HepG2 (cell line): ENCODE measurements at regions not wholly inside any gene's neighbourhood (a gene's known extent, or its start where the extent isn't known, plus 50 kb on each side); places are given as distances from the start of the nearest gene placed in this dataset.
A peak's percentile ranks its signal among the peaks of the same experiment; 100 is the strongest.

ENCODE experiments used
- EP300 ChIP-seq, 3 experiments: sonication (generic) in 1 of 3; formaldehyde crosslinking in 1 of 3; IDR thresholded peaks; 2 replicates each; pipeline versions ENCODE4 v1.5.1 to v1.6.1; 2011 to 2020; ENCODE audit warnings: low read depth in 2 of 3, low read length in 2 of 3, borderline replicate concordance in 1 of 3, improper control_type of control experiment in 1 of 3, mild to moderate bottlenecking in 1 of 3, missing genetic modification reagents in 1 of 3, moderate library complexity in 1 of 3
- ETV6 ChIP-seq: sonication (generic); formaldehyde crosslinking; conservative IDR thresholded peaks from 2 replicates; pipeline ENCODE4 v1.4.0; 2020; ENCODE audit warnings: missing genetic modification reagents
- FLYWCH1 ChIP-seq: sonication (generic); formaldehyde crosslinking; IDR thresholded peaks from 2 replicates; pipeline ENCODE4 v1.8.1; 2023; ENCODE audit warnings: mild to moderate bottlenecking, missing genetic modification reagents
- HMG20A ChIP-seq: IDR thresholded peaks from 2 replicates; pipeline ENCODE4 v1.6.1; 2016; ENCODE audit warnings: borderline replicate concordance
- HOXA9 ChIP-seq: sonication (generic); formaldehyde crosslinking; IDR thresholded peaks from 2 replicates; pipeline ENCODE4 v1.8.1; 2022; ENCODE audit warnings: missing genetic modification reagents, mild to moderate bottlenecking, moderate library complexity, borderline replicate concordance
- KAT2B ChIP-seq: fragments of 150-350 bp; IDR thresholded peaks from 2 replicates; pipeline ENCODE4 v1.6.1; 2014; ENCODE audit warnings: low read depth, low read length, borderline replicate concordance
- KAT8 ChIP-seq: IDR thresholded peaks from 2 replicates; pipeline ENCODE4 v1.6.1; 2016; ENCODE audit warnings: missing genetic modification reagents, missing compliant biosample characterization
- RXRB ChIP-seq: IDR thresholded peaks from 2 replicates; pipeline ENCODE4 v1.6.1; 2016; ENCODE audit warnings: borderline replicate concordance, missing genetic modification reagents, missing compliant biosample characterization
- SKI ChIP-seq: fragments of 450-650 bp; IDR thresholded peaks from one replicate; pipeline ENCODE4 v1.6.1; 2018; ENCODE audit warnings: mild to moderate bottlenecking; ENCODE audit not compliant: partially characterized antibody
- SMARCC2 ChIP-seq: fragments of 450-650 bp; IDR thresholded peaks from 2 replicates; pipeline ENCODE4 v1.6.1; 2017; ENCODE audit warnings: antibody characterized with exemption, mild to moderate bottlenecking
- SNAPC5 ChIP-seq: sonication (generic); formaldehyde crosslinking; IDR thresholded peaks from 2 replicates; pipeline ENCODE4 v1.8.1; 2023; ENCODE audit warnings: mild to moderate bottlenecking, missing genetic modification reagents, borderline replicate concordance
- STAT6 ChIP-seq: sonication (generic); formaldehyde crosslinking; IDR thresholded peaks from 2 replicates; pipeline ENCODE4 v1.4.0; 2020; ENCODE audit warnings: missing genetic modification reagents, mild to moderate bottlenecking, borderline replicate concordance
- THYN1 ChIP-seq: sonication (generic); formaldehyde crosslinking; IDR thresholded peaks from 2 replicates; pipeline ENCODE4 v1.8.1; 2023; ENCODE audit warnings: low read depth, mild to moderate bottlenecking, moderate library complexity, missing genetic modification reagents, borderline replicate concordance
- USF2 ChIP-seq, 2 experiments: sonication (generic) in 1 of 2; formaldehyde crosslinking in 1 of 2; IDR thresholded peaks; 2 replicates each; pipeline versions ENCODE4 v1.5.1 to v1.6.1; 2011 to 2020; ENCODE audit warnings: borderline replicate concordance in 1 of 2, low read depth in 1 of 2, low read length in 1 of 2, mild to moderate bottlenecking in 1 of 2, missing genetic modification reagents in 1 of 2, moderate library complexity in 1 of 2
- ZMYM3 ChIP-seq: sonication (generic); formaldehyde crosslinking; IDR thresholded peaks from 2 replicates; pipeline ENCODE4 v1.5.1; 2020; ENCODE audit warnings: mild to moderate bottlenecking, missing genetic modification reagents
- ZNF367 ChIP-seq: sonication (generic); formaldehyde crosslinking; IDR thresholded peaks from 2 replicates; pipeline ENCODE4 v1.4.0; 2020; ENCODE audit warnings: missing genetic modification reagents, borderline replicate concordance
- ZNF614 ChIP-seq: IDR thresholded peaks from 2 replicates; pipeline ENCODE4 v1.6.1; 2018; ENCODE audit warnings: missing biosample characterization, missing genetic modification reagents, inconsistent platforms, borderline replicate concordance
- ZNF776 ChIP-seq: sonication (generic); formaldehyde crosslinking; IDR thresholded peaks from 2 replicates; pipeline ENCODE4 v1.4.0; 2020; ENCODE audit warnings: mild to moderate bottlenecking, missing genetic modification reagents
- ZNF83 ChIP-seq: sonication (generic); formaldehyde crosslinking; IDR thresholded peaks from 2 replicates; pipeline ENCODE4 v1.4.0; 2020; ENCODE audit warnings: missing genetic modification reagents, mild to moderate bottlenecking, borderline replicate concordance
- ZSCAN31 ChIP-seq: sonication (generic); formaldehyde crosslinking; IDR thresholded peaks from 2 replicates; pipeline ENCODE4 v1.5.0; 2020; ENCODE audit warnings: low read depth, mild to moderate bottlenecking, missing genetic modification reagents
- ZXDC ChIP-seq: sonication (generic); formaldehyde crosslinking; IDR thresholded peaks from 2 replicates; pipeline ENCODE4 v1.5.0; 2020; ENCODE audit warnings: mild to moderate bottlenecking, missing genetic modification reagents

GRCh38 chr12:38124247-38125012 is 192.1 kb upstream of the ALG10B start (continued):
- TF ChIP-seq HMG20A (CRISPR knock-in tag): peak; percentile 84; the same call in 1 of the 2 replicates
- peak in 1 of 2 experiments; percentile 60; a peak in 2 of 4 replicates for TF ChIP-seq EP300 (IDR thresholded peaks at IDR 0.05; ENCODE audit: low read depth in 2 of 2, low read length in 2 of 2)
- 0 out of 2 replicates have a peak, but pooled peaks have one; percentile 13 for TF ChIP-seq EP300 (CRISPR knock-in tag; IDR thresholded peaks at IDR 0.05; ENCODE audit: borderline replicate concordance)
- 0 out of 2 replicates have a peak, but pooled peaks have one; percentile 22 for TF ChIP-seq ZNF614
- no peak for TF ChIP-seq ETV6 (CRISPR knock-in tag)
- TF ChIP-seq ZXDC (CRISPR knock-in tag): no peak
- TF ChIP-seq USF2 (IDR thresholded peaks at IDR 0.05; ENCODE audit: low read depth, low read length): no peak
- no peak for TF ChIP-seq USF2 (CRISPR knock-in tag; IDR thresholded peaks at IDR 0.05; ENCODE audit: borderline replicate concordance)
- no peak for TF ChIP-seq HOXA9 (CRISPR knock-in tag)
- no peak for TF ChIP-seq ZNF367 (CRISPR knock-in tag)
- peak; percentile 38; the same call in 1 of the 2 replicates for TF ChIP-seq ZSCAN31 (CRISPR knock-in tag)
- TF ChIP-seq ZMYM3 (CRISPR knock-in tag): no peak
- no peak for TF ChIP-seq FLYWCH1 (CRISPR knock-in tag)
- no peak for TF ChIP-seq SNAPC5 (CRISPR knock-in tag)
- TF ChIP-seq SMARCC2: no peak
- TF ChIP-seq RXRB (CRISPR knock-in tag): 0 out of 2 replicates have a peak, but pooled peaks have one; percentile 12
- TF ChIP-seq STAT6: no peak
- no peak for TF ChIP-seq SKI
- TF ChIP-seq KAT8 (CRISPR knock-in tag): peak; percentile 30
- TF ChIP-seq KAT2B: no peak
- TF ChIP-seq ZNF776 (CRISPR knock-in tag): no peak
- TF ChIP-seq ZNF83: no peak
- TF ChIP-seq THYN1 (CRISPR knock-in tag): no peak
